AG08396 (cell line): ENCODE measurements at regions not wholly inside any gene's neighbourhood (a gene's known extent, or its start where the extent isn't known, plus 50 kb on each side); places are given as distances from the start of the nearest gene placed in this dataset.

Experiments
- DNase-seq: peaks from one replicate; pipeline ENCODE4 v3.0.0; 2012; ENCODE audit warnings: low spot score, mixed read lengths

- no peak for DNase-seq
These were observed 186.2 kb downstream of the URI1 start for GRCh38 chr19:30128211-30128610.

- DNase-seq, result no peak
These were observed 188.5 kb downstream of the URI1 start for GRCh38 chr19:30130356-30131122.

GRCh38 chr19:30131246-30131645 is 189.2 kb downstream of the URI1 start:
- no peak for DNase-seq

- no peak for DNase-seq
These were observed 189.8 kb downstream of the URI1 start for GRCh38 chr19:30131722-30132291.

GRCh38 chr19:30132343-30133075 is 190.5 kb downstream of the URI1 start:
- no peak for DNase-seq

GRCh38 chr19:30133803-30134202 is 191.8 kb downstream of the URI1 start:
- no peak for DNase-seq

GRCh38 chr19:30135093-30135757 is 193.2 kb downstream of the URI1 start:
- DNase-seq, result no peak

- DNase-seq, result no peak
These were observed 193.8 kb downstream of the URI1 start for GRCh38 chr19:30135797-30136196.

- no peak for DNase-seq
These were observed 194.7 kb downstream of the URI1 start for GRCh38 chr19:30136611-30137195.

- no peak for DNase-seq
These were observed 195.7 kb downstream of the URI1 start for GRCh38 chr19:30137747-30138146.

- no peak for DNase-seq
These were observed 202.3 kb downstream of the URI1 start for GRCh38 chr19:30144242-30144758.

- DNase-seq, result no peak
These were observed 202.8 kb downstream of the URI1 start for GRCh38 chr19:30144802-30145201.

GRCh38 chr19:30145467-30145866 is 203.4 kb downstream of the URI1 start:
- DNase-seq, result no peak

GRCh38 chr19:30146346-30146745 is 204.3 kb downstream of the URI1 start:
- no peak for DNase-seq

GRCh38 chr19:30148039-30148790 is 206.2 kb downstream of the URI1 start:
- DNase-seq, result no peak

- no peak for DNase-seq
These were observed 206.8 kb downstream of the URI1 start for GRCh38 chr19:30148803-30149202.

GRCh38 chr19:30149300-30149699 is 207.3 kb downstream of the URI1 start:
- no peak for DNase-seq

- no peak for DNase-seq
These were observed 208.6 kb downstream of the URI1 start for GRCh38 chr19:30150626-30151025.

- no peak for DNase-seq
These were observed 209.0 kb downstream of the URI1 start for GRCh38 chr19:30151081-30151480.

- DNase-seq, result no peak
These were observed 210.7 kb downstream of the URI1 start for GRCh38 chr19:30152510-30153291.
